Panc1 (cell line): ENCODE measurements at regions not wholly inside any gene's neighbourhood (a gene's known extent, or its start where the extent isn't known, plus 50 kb on each side); places are given as distances from the start of the nearest gene placed in this dataset.

ENCODE experiments used
- ATAC-seq: fragments of 200-7000 bp; cut with Tn5 transposase; 2 replicates; pipeline ENCODE4 v1.9.1; 2020; ENCODE audit warnings: mild to moderate bottlenecking, moderate library complexity
- BruUV-seq: library from RNA; stranded (reverse); fragments of 400-500 nt; replicated peaks from 2 replicates; lab custom pipeline; 2021; lab: Mats Ljungman, UMichigan
- CTCF ChIA-PET: fragments of 300-600 bp; sonication (Branson Sonifier 250); formaldehyde crosslinking; loops from one replicate; lab custom pipeline; 2022; ENCODE audit warnings: antibody characterized with exemption; lab: Charles Lee
- POLR2A ChIA-PET: fragments of 300-600 bp; sonication (Branson Sonifier 250); formaldehyde crosslinking; loops from one replicate; lab custom pipeline; 2022; ENCODE audit warnings: antibody characterized with exemption; lab: Charles Lee
- DNase-seq: peaks from one replicate; pipeline ENCODE4 v3.0.0-alpha.2; 2010; ENCODE audit warnings: low read depth, low spot score
- H3K27ac ChIP-seq: 2 replicates; pipeline ENCODE4 v1.5.1; 2011; ENCODE audit warnings: mild to moderate bottlenecking, low read length, inconsistent platforms
- H3K27me3 ChIP-seq: fragments of 200-500 bp; sonication (Bioruptor generic); 2 replicates; pipeline ENCODE4 v1.6.0; 2014; ENCODE audit warnings: low read length, inconsistent platforms; ENCODE audit not compliant: control insufficient read depth, insufficient read depth
- H3K36me3 ChIP-seq: fragments of 200-500 bp; sonication (Bioruptor generic); 2 replicates; pipeline ENCODE4 v1.5.1; 2014; ENCODE audit warnings: inconsistent platforms, mild to moderate bottlenecking, low read length, moderate library complexity; ENCODE audit not compliant: control insufficient read depth, insufficient read depth
- H3K4me1 ChIP-seq: 2 replicates; pipeline ENCODE4 v1.5.1; 2011; ENCODE audit warnings: inconsistent platforms, mild to moderate bottlenecking, low read length, moderate library complexity; ENCODE audit not compliant: control insufficient read depth, insufficient read depth
- H3K4me3 ChIP-seq, 2 experiments: 2 replicates each; pipeline ENCODE4 v1.5.1; 2011 to 2012; ENCODE audit warnings: low read depth in 2 of 2, low read length in 2 of 2, mild to moderate bottlenecking in 2 of 2, inconsistent platforms in 1 of 2, moderate library complexity in 1 of 2
- H3K9me3 ChIP-seq: fragments of 200-500 bp; sonication (Bioruptor generic); 2 replicates; pipeline ENCODE4 v1.5.1; 2014; ENCODE audit warnings: low read depth, mild to moderate bottlenecking, inconsistent platforms, low read length, moderate library complexity; ENCODE audit not compliant: control insufficient read depth, insufficient read depth
- POLR2AphosphoS5 ChIP-seq: IDR thresholded peaks from 2 replicates; pipeline ENCODE4 v1.6.1; 2012; ENCODE audit warnings: mild to moderate bottlenecking, low read depth, low read length, moderate library complexity
- REST ChIP-seq, 2 experiments: IDR thresholded peaks; 2 replicates each; pipeline ENCODE4 v1.6.1; 2011 to 2012; ENCODE audit warnings: low read depth in 2 of 2, control low read depth in 1 of 2, low read length in 1 of 2, mild to moderate bottlenecking in 1 of 2, moderate library complexity in 1 of 2; ENCODE audit not compliant: insufficient read depth in 1 of 2
- SIN3A ChIP-seq: IDR thresholded peaks from 2 replicates; pipeline ENCODE4 v1.6.1; 2012; ENCODE audit warnings: low read depth, mild to moderate bottlenecking, low read length, moderate library complexity, borderline replicate concordance; ENCODE audit not compliant: insufficient read depth
- TCF7L2 ChIP-seq: IDR thresholded peaks from 2 replicates; pipeline ENCODE4 v1.6.1; 2011; ENCODE audit warnings: mild to moderate bottlenecking, low read depth, low read length, inconsistent platforms
- in situ Hi-C: cut with HindIII; loops from 2 replicates; pipeline ENCODE4 v1.10.0; 2016; ENCODE audit warnings: low sequenced_read_pairs, low pct_unique_long_range_greater_than_20kb
- intact Hi-C: fragments of 100-400 bp; cut with micrococcal nuclease; formaldehyde crosslinking; loops from one replicate; pipeline ENCODE4 v1.10.0; 2022; ENCODE audit not compliant: unreplicated experiment
- TF ChIP-seq, protein P1 (sequence below): fragments of 450-650 bp; IDR thresholded peaks from 2 replicates; pipeline ENCODE4 v1.5.1; 2017; ENCODE audit warnings: mild to moderate bottlenecking

- in situ Hi-C loops, result no loop called here
- TF ChIP-seq REST (IDR thresholded peaks at IDR 0.05; ENCODE audit: insufficient read depth in 1 of 2, low read depth in 2 of 2, low read length in 1 of 2), result no peak
- no peak for TF ChIP-seq SIN3A
- TF ChIP-seq, protein P1, sequence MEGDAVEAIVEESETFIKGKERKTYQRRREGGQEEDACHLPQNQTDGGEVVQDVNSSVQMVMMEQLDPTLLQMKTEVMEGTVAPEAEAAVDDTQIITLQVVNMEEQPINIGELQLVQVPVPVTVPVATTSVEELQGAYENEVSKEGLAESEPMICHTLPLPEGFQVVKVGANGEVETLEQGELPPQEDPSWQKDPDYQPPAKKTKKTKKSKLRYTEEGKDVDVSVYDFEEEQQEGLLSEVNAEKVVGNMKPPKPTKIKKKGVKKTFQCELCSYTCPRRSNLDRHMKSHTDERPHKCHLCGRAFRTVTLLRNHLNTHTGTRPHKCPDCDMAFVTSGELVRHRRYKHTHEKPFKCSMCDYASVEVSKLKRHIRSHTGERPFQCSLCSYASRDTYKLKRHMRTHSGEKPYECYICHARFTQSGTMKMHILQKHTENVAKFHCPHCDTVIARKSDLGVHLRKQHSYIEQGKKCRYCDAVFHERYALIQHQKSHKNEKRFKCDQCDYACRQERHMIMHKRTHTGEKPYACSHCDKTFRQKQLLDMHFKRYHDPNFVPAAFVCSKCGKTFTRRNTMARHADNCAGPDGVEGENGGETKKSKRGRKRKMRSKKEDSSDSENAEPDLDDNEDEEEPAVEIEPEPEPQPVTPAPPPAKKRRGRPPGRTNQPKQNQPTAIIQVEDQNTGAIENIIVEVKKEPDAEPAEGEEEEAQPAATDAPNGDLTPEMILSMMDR, result no peak
- TF ChIP-seq POLR2AphosphoS5, result no peak
- no peak for TF ChIP-seq TCF7L2
- Histone ChIP-seq H3K9me3 (no peaks in the 10 kb centered on the region), H3K27me3 (no peaks in the 10 kb centered on the region), H3K27ac (no peak overlapping the region), H3K36me3 (no peaks in the 10 kb centered on the region), H3K4me3 (no peak overlapping the region), H3K4me1 (no peaks in the 10 kb centered on the region)
- DNase-seq (no peak), ATAC-seq (no peak)
- intact Hi-C loops, result no loop called here
- ChIA-PET POLR2A (no interaction called here), CTCF (no interaction called here)
- BruUV-seq, result no TSS peak
Measured at GRCh38 chr7:41567031-41567730, 135.7 kb downstream of the INHBA start.

- POLR2A ChIA-PET, result no interaction called here
- Histone ChIP-seq H3K27me3 (no peaks in the 10 kb centered on the region), H3K9me3 (no peaks in the 10 kb centered on the region), H3K27ac (no peak overlapping the region), H3K4me1 (no peaks in the 10 kb centered on the region), H3K36me3 (no peaks in the 10 kb centered on the region), H3K4me3 (no peak overlapping the region)
- CTCF ChIA-PET, result no interaction called here
- TF ChIP-seq, protein P1, result no peak
- TF ChIP-seq REST (IDR thresholded peaks at IDR 0.05; ENCODE audit: insufficient read depth in 1 of 2, low read depth in 2 of 2, low read length in 1 of 2) (no peak), POLR2AphosphoS5 (no peak), SIN3A (no peak), TCF7L2 (no peak)
- no TSS peak for BruUV-seq
- no peak for DNase-seq
- intact Hi-C loops (no loop called here), in situ Hi-C loops (no loop called here)
- no peak for ATAC-seq
Measured at GRCh38 chr7:41566581-41566980, 136.3 kb downstream of the INHBA start.
